ENCODE measurements at regions not wholly inside any gene's neighbourhood (a gene's known extent, or its start where the extent isn't known, plus 50 kb on each side); places are given as distances from the start of the nearest gene placed in this dataset.

GRCh38 chr1:56019472-56019871, 559.9 kb downstream of the PLPP3 start:
- DNase-seq: no peak

GRCh38 chr1:56017336-56017735, 562.0 kb downstream of the PLPP3 start:
- no peak for DNase-seq

GRCh38 chr1:56003846-56004245, 575.5 kb downstream of the PLPP3 start:
- no peak for DNase-seq

- no peak for DNase-seq
Observed at GRCh38 chr1:56002231-56002630, 577.1 kb downstream of the PLPP3 start.

GRCh38 chr1:56000424-56000823, 578.9 kb downstream of the PLPP3 start:
- DNase-seq: no peak

- no peak for DNase-seq
Observed at GRCh38 chr1:55997536-55997935, 581.8 kb downstream of the PLPP3 start.

- DNase-seq: no peak
Observed at GRCh38 chr1:55993646-55994318, 585.6 kb downstream of the PLPP3 start.

- DNase-seq: peak; percentile 69
Observed at GRCh38 chr1:55990007-55990406, 589.4 kb downstream of the PLPP3 start.

- peak; percentile 24 for DNase-seq
Observed at GRCh38 chr1:55988963-55989452, 590.4 kb downstream of the PLPP3 start.

GRCh38 chr1:55987491-55988249, 591.7 kb downstream of the PLPP3 start:
- DNase-seq: no peak

GRCh38 chr1:55986003-55986402, 593.4 kb downstream of the PLPP3 start:
- no peak for DNase-seq

GRCh38 chr1:55981010-55981650, 598.2 kb downstream of the PLPP3 start:
- DNase-seq: no peak

GRCh38 chr1:55980582-55980981, 598.8 kb downstream of the PLPP3 start:
- peak; percentile 35 for DNase-seq

- DNase-seq: no peak
Observed at GRCh38 chr1:55974714-55975441, 604.5 kb downstream of the PLPP3 start.

GRCh38 chr1:55970526-55971110, 608.7 kb downstream of the PLPP3 start:
- DNase-seq: no peak

GRCh38 chr1:55969322-55969721, 610.0 kb downstream of the PLPP3 start:
- DNase-seq: no peak

- no peak for DNase-seq
Observed at GRCh38 chr1:55968661-55969060, 610.7 kb downstream of the PLPP3 start.

- DNase-seq: no peak
Observed at GRCh38 chr1:55965981-55966461, 613.3 kb downstream of the PLPP3 start.

- no peak for DNase-seq
Observed at GRCh38 chr1:55962472-55962871, 616.9 kb downstream of the PLPP3 start.

- no peak for DNase-seq
Observed at GRCh38 chr1:55959136-55959548, 620.2 kb downstream of the PLPP3 start.

GRCh38 chr1:55958498-55958897, 620.9 kb downstream of the PLPP3 start:
- DNase-seq: no peak

GRCh38 chr1:55957276-55957675, 622.1 kb downstream of the PLPP3 start:
- no peak for DNase-seq
